Esophagus squamous epithelium (tissue), 4 donors: ENCODE measurements at regions not wholly inside any gene's neighbourhood (a gene's known extent, or its start where the extent isn't known, plus 50 kb on each side); places are given as distances from the start of the nearest gene placed in this dataset.

Source experiments
- CTCF ChIP-seq, 6 experiments: fragments of 450-650 bp in 4 of 6; fragments of 200-600 bp in 2 of 6; sonication (generic) in 2 of 6; IDR thresholded peaks; one replicate each; pipeline ENCODE4 v1.5.1; 2016 to 2019; ENCODE audit warnings: antibody characterized with exemption in 6 of 6, mild to moderate bottlenecking in 4 of 6, moderate library complexity in 4 of 6
- POLR2A ChIP-seq, 4 donors: fragments of 450-650 bp; IDR thresholded peaks; one replicate each; pipeline ENCODE4 v1.6.1; 2017; ENCODE audit warnings: antibody characterized with exemption in 4 of 4, mild to moderate bottlenecking in 4 of 4, moderate library complexity in 3 of 4

GRCh38 chr11:28629235-28629634 is 521.0 kb downstream of the METTL15 start:
- TF ChIP-seq CTCF (IDR thresholded peaks at IDR 0.05) (no peak), POLR2A (IDR thresholded peaks at IDR 0.05) (no peak)
